Adrenal gland (tissue), 9 donors: ENCODE measurements at regions not wholly inside any gene's neighbourhood (a gene's known extent, or its start where the extent isn't known, plus 50 kb on each side); places are given as distances from the start of the nearest gene placed in this dataset.
"Not testable (repeated sequence)": the region's sequence is repeated elsewhere in the genome, so short reads cannot be mapped to it uniquely, and the experiment has no call there.

Experiments used
- DNase-seq, 7 donors: peaks; one replicate each; pipeline ENCODE4 v3.0.0-alpha.2; 2019 to 2020
- H3K27ac ChIP-seq, 5 donors: fragments of 200-600 bp; sonication (generic) in 4 of 5; 1 replicate in 3 of 5; 2 replicates in 2 of 5; pipeline versions ENCODE4 v1.5.1 to v1.8.0; 2016 to 2020; ENCODE audit warnings: mild to moderate bottlenecking in 1 of 5
- H3K27me3 ChIP-seq: fragments of 200-600 bp; 2 replicates; pipeline ENCODE4 v1.8.0; 2021
- H3K36me3 ChIP-seq, 2 donors: fragments of 200-600 bp; replicated peaks in 1 of 2; 1 replicate in 1 of 2; 2 replicates in 1 of 2; pipeline versions ENCODE4 v1.5.1 to v1.8.0; 2018 to 2022
- H3K4me1 ChIP-seq, 2 donors: fragments of 200-600 bp; replicated peaks in 1 of 2; 1 replicate in 1 of 2; 2 replicates in 1 of 2; pipeline versions ENCODE4 v1.5.1 to v1.8.0; 2018 to 2021
- H3K4me3 ChIP-seq, 4 donors: fragments of 200-600 bp; sonication (generic) in 3 of 4; one replicate each; pipeline ENCODE4 v1.5.1; 2016 to 2018
- H3K9me3 ChIP-seq, 3 donors: fragments of 200-600 bp; sonication (generic) in 1 of 3; replicated peaks in 1 of 3; 1 replicate in 2 of 3; 2 replicates in 1 of 3; pipeline versions ENCODE4 v1.5.1 to v1.8.0; 2016 to 2021
- POLR2A ChIP-seq, 2 donors: fragments of 450-650 bp; IDR thresholded peaks; one replicate each; pipeline ENCODE4 v1.6.1; 2017; ENCODE audit warnings: antibody characterized with exemption in 2 of 2, mild to moderate bottlenecking in 2 of 2, moderate library complexity in 1 of 2
- WGBS, 4 donors: extraction: QIAGEN DNeasy Blood & Tissue Kit in 2 of 4; methylation state at CpG; one replicate each; pipeline versions ENCODE4 v1.1.5 to v1.1.7; 2013 to 2017; 5-methylcytosine and 5-hydroxymethylcytosine counted together
- intact Hi-C, 2 donors: fragments of 100-400 bp; cut with DNase I; formaldehyde crosslinking; loops; one replicate each; pipeline versions ENCODE4 v1.14.1 to v1.15.0; 2022 to 2023
- TF ChIP-seq, protein P1 (sequence below), 6 experiments: fragments of 450-650 bp in 4 of 6; fragments of 200-600 bp in 2 of 6; sonication (generic) in 1 of 6; IDR thresholded peaks; 1 replicate in 5 of 6; 2 replicates in 1 of 6; pipeline versions ENCODE4 v1.5.1 to v1.8.0; 2016 to 2021; ENCODE audit warnings: antibody characterized with exemption in 6 of 6, mild to moderate bottlenecking in 2 of 6, moderate library complexity in 1 of 6
- donor health status: healthy with polysubstance abuse.
- donor health status: Bipolar disorder and iron deficiency.
- donor health status: DM: yes; HTN: yes; CAD: no.
- donor health status: DM: no; HTN: no; CAD: no.
- donor health status: DM: no; HTN: no; CAD: no.

DNA sequence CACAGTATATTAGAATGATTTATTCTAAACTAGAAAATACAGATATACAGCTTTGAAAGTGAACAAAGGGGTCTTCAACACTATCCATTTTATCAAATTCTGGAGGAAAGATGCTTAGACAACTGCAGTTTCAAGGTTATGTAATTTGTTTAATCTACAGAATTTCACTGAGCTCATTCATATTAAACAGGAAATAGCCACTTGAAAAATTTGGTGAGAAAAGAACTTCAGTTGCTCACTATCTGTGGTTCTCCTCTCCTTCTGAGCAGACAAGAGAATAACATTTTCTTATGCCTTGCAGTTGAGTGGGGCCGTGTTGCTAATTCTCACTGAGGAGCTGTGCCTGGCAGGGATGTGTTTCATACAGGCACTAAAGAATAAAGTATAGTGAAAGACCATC is 1428.2 kb downstream of the CDH12 start:
- H3K36me3 ChIP-seq = no peaks in the 10 kb centered on the region
- DNase-seq = no peak
- H3K27me3 ChIP-seq = no peaks in the 10 kb centered on the region

DNA sequence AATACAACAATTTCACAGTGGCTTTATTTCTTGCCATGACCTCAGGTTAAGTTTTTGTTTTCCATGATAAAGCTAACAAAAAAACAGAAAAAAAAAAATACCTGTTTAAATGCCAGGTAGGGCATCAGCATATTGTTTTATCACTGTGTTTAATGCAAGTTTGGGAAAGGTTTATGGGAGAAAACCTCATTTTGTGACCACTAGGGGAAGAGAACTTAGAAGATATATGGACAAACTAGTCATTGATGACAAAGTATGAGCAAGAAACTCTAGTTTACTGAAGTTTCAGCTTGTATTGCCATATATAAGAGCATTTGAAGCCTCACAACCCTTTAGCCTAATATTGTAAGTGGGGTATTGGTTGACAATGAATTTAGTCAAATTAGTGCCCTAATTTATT is 1431.4 kb upstream of the CDH18 start:
- no peaks in the 10 kb centered on the region for H3K9me3 ChIP-seq
- TF ChIP-seq POLR2A (IDR thresholded peaks at IDR 0.05) = no peak
- TF ChIP-seq, protein P1, sequence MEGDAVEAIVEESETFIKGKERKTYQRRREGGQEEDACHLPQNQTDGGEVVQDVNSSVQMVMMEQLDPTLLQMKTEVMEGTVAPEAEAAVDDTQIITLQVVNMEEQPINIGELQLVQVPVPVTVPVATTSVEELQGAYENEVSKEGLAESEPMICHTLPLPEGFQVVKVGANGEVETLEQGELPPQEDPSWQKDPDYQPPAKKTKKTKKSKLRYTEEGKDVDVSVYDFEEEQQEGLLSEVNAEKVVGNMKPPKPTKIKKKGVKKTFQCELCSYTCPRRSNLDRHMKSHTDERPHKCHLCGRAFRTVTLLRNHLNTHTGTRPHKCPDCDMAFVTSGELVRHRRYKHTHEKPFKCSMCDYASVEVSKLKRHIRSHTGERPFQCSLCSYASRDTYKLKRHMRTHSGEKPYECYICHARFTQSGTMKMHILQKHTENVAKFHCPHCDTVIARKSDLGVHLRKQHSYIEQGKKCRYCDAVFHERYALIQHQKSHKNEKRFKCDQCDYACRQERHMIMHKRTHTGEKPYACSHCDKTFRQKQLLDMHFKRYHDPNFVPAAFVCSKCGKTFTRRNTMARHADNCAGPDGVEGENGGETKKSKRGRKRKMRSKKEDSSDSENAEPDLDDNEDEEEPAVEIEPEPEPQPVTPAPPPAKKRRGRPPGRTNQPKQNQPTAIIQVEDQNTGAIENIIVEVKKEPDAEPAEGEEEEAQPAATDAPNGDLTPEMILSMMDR (IDR thresholded peaks at IDR 0.05) = no peak
- H3K27ac ChIP-seq = no peak overlapping the region
- H3K4me1 ChIP-seq = no peaks in the 10 kb centered on the region
- intact Hi-C loops = no loop called here
- no peaks in the 10 kb centered on the region for H3K27me3 ChIP-seq
- H3K36me3 ChIP-seq = no peaks in the 10 kb centered on the region
- no peak overlapping the region for H3K4me3 ChIP-seq
- no peak for DNase-seq

More for the DNA sequence above, 1428.2 kb downstream of the CDH12 start:
- intact Hi-C loops = no loop called here
- H3K9me3 ChIP-seq = no peaks in the 10 kb centered on the region
- H3K4me3 ChIP-seq = no peak overlapping the region
- 45 to 75% (median 73%) methylated on average over 1 of the region's 1 CpG for WGBS, 4 donors
- no peaks in the 10 kb centered on the region for H3K4me1 ChIP-seq
- no peak overlapping the region for H3K27ac ChIP-seq
- TF ChIP-seq POLR2A (IDR thresholded peaks at IDR 0.05) = no peak
- TF ChIP-seq, protein P1 (IDR thresholded peaks at IDR 0.05) = no peak

DNA sequence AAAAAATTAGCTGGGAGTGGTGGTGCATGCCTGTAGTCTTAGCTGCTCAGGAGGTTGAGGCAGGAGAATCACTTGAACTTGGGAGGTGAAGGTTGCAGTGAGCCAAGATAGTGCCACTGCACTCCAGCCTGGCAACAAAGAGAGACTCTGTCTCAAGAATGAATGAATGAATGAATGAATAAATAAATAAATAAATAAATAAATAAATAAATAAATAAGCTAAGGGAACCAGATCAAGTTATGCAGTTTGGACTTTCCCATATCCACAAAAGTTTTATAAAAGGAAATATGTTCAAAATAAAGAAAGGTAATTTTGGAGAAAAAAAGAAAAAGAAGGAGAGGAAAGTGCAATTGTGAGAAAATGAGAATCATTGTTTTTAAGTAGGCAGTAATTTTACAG is 1414.1 kb upstream of the CDH18 start:
- intact Hi-C loops, H3K4me1 ChIP-seq, H3K27ac ChIP-seq, H3K4me3 ChIP-seq, H3K27me3 ChIP-seq, H3K36me3 ChIP-seq, H3K9me3 ChIP-seq, DNase-seq: not testable (repeated sequence)

DNA sequence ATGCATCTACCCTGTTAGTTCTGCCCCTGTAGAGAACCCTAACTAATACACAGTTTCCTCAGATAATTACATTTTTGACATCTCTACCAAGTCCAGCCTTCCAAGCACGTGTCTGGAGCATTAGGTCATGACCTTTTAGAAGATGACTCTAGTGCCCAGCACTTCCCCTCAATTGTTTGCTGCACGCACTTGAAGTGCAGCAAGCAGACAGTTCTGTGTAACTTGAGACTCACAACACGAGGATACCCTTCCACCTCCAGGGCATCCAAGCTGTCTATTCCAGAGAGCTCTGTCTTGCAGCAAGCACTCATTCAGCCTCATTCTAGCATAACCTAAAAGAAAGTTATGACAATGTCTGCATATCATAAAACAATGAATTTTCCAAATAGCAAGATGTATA is 1410.5 kb upstream of the CDH18 start:
- no peak for DNase-seq

DNA sequence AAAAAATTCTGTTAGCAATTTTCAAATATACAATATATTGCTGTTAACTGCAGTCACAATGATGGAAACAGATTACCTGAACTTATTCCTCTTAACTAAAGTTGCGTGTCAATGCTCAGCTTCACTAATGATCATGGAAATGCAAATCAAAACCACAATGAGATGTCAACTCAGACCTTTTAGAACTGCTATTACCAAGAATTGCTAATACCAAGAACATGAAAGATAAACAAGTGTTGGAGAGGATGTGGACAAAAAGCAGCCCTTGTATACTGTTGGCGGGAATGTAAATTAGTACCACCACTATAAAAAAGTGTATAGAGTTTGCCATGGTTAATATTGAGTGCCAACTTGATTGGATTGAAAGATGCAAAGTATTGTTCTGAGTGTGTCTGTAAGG is 1409.7 kb upstream of the CDH18 start:
- TF ChIP-seq, protein P1 (IDR thresholded peaks at IDR 0.05) = no peak
- TF ChIP-seq POLR2A (IDR thresholded peaks at IDR 0.05) = no peak
- WGBS, 4 donors = 83 to 91% (median 89%) methylated on average over 2 of the region's 2 CpGs
- H3K27me3 ChIP-seq = no peaks in the 10 kb centered on the region
- H3K9me3 ChIP-seq = no peaks in the 10 kb centered on the region
- intact Hi-C loops = no loop called here
- no peaks in the 10 kb centered on the region for H3K4me1 ChIP-seq
- H3K27ac ChIP-seq = no peak overlapping the region
- H3K4me3 ChIP-seq = no peak overlapping the region
- DNase-seq = no peak
- H3K36me3 ChIP-seq = no peaks in the 10 kb centered on the region

More for the DNA sequence above, 1410.5 kb upstream of the CDH18 start:
- 43 to 56% (median 47%) methylated on average over 3 of the region's 3 CpGs for WGBS, 4 donors
- H3K4me3 ChIP-seq = no peak overlapping the region
- intact Hi-C loops = no loop called here
- no peak for TF ChIP-seq POLR2A (IDR thresholded peaks at IDR 0.05)
- TF ChIP-seq, protein P1 (IDR thresholded peaks at IDR 0.05) = no peak
- no peak overlapping the region for H3K27ac ChIP-seq
- no peaks in the 10 kb centered on the region for H3K36me3 ChIP-seq
- H3K9me3 ChIP-seq = no peaks in the 10 kb centered on the region
- no peaks in the 10 kb centered on the region for H3K4me1 ChIP-seq
- H3K27me3 ChIP-seq = no peaks in the 10 kb centered on the region
